ENCODE measurements at regions not wholly inside any gene's neighbourhood (a gene's known extent, or its start where the extent isn't known, plus 50 kb on each side); places are given as distances from the start of the nearest gene placed in this dataset.

- no peaks in the 10 kb centered on the region for H3K9me3 ChIP-seq (ENCODE audit: low read depth)
- H3K36me3 ChIP-seq, result no peaks in the 10 kb centered on the region
- no peak overlapping the region for H3K4me3 ChIP-seq
- no peaks in the 10 kb centered on the region for H3K27me3 ChIP-seq
- TF ChIP-seq CTCF (IDR thresholded peaks at IDR 0.05; ENCODE audit: low read depth, low read length), result no peak
- H3K27ac ChIP-seq, result no peak overlapping the region
- no peak for DNase-seq (ENCODE audit: low read depth in 1 of 2, low spot score in 1 of 2)
- H3K4me1 ChIP-seq (ENCODE audit: low read depth), result no peaks in the 10 kb centered on the region
These were observed 551.2 kb downstream of the RNF144A start for GRCh38 chr2:7468448-7468828.

GRCh38 chr2:7468955-7469354 lies 551.7 kb downstream of the RNF144A start:
- Histone ChIP-seq H3K4me3 (no peak overlapping the region), H3K9me3 (ENCODE audit: low read depth) (no peaks in the 10 kb centered on the region), H3K27me3 (no peaks in the 10 kb centered on the region), H3K36me3 (no peaks in the 10 kb centered on the region), H3K27ac (no peak overlapping the region), H3K4me1 (ENCODE audit: low read depth) (no peaks in the 10 kb centered on the region)
- no peak for TF ChIP-seq CTCF (IDR thresholded peaks at IDR 0.05; ENCODE audit: low read depth, low read length)
- no peak for DNase-seq (ENCODE audit: low read depth in 1 of 2, low spot score in 1 of 2)

- no peaks in the 10 kb centered on the region for H3K4me1 ChIP-seq (ENCODE audit: low read depth)
- no peak for DNase-seq (ENCODE audit: low read depth in 1 of 2, low spot score in 1 of 2)
- no peaks in the 10 kb centered on the region for H3K36me3 ChIP-seq
- no peak overlapping the region for H3K4me3 ChIP-seq
- H3K27me3 ChIP-seq, result no peaks in the 10 kb centered on the region
- no peaks in the 10 kb centered on the region for H3K9me3 ChIP-seq (ENCODE audit: low read depth)
- TF ChIP-seq CTCF (IDR thresholded peaks at IDR 0.05; ENCODE audit: low read depth, low read length), result no peak
- no peak overlapping the region for H3K27ac ChIP-seq
These were observed 554.0 kb downstream of the RNF144A start for GRCh38 chr2:7471185-7471584.

GRCh38 chr2:7472465-7472864 lies 555.3 kb downstream of the RNF144A start:
- no peaks in the 10 kb centered on the region for H3K27me3 ChIP-seq
- H3K27ac ChIP-seq, result no peak overlapping the region
- H3K4me1 ChIP-seq (ENCODE audit: low read depth), result no peaks in the 10 kb centered on the region
- no peak for TF ChIP-seq CTCF (IDR thresholded peaks at IDR 0.05; ENCODE audit: low read depth, low read length)
- H3K4me3 ChIP-seq, result no peak overlapping the region
- DNase-seq (ENCODE audit: low read depth in 1 of 2, low spot score in 1 of 2), result no peak
- no peaks in the 10 kb centered on the region for H3K9me3 ChIP-seq (ENCODE audit: low read depth)
- no peaks in the 10 kb centered on the region for H3K36me3 ChIP-seq

GRCh38 chr2:7473135-7473771 lies 556.0 kb downstream of the RNF144A start:
- TF ChIP-seq CTCF (IDR thresholded peaks at IDR 0.05; ENCODE audit: low read depth, low read length), result no peak
- H3K27me3 ChIP-seq, result no peaks in the 10 kb centered on the region
- no peak overlapping the region for H3K4me3 ChIP-seq
- DNase-seq (ENCODE audit: low read depth in 1 of 2, low spot score in 1 of 2), result no peak
- no peaks in the 10 kb centered on the region for H3K4me1 ChIP-seq (ENCODE audit: low read depth)
- no peaks in the 10 kb centered on the region for H3K9me3 ChIP-seq (ENCODE audit: low read depth)
- H3K36me3 ChIP-seq, result no peaks in the 10 kb centered on the region
- no peak overlapping the region for H3K27ac ChIP-seq

- Histone ChIP-seq H3K36me3 (no peaks in the 10 kb centered on the region), H3K4me3 (no peak overlapping the region), H3K27ac (no peak overlapping the region), H3K27me3 (no peaks in the 10 kb centered on the region), H3K4me1 (ENCODE audit: low read depth) (no peaks in the 10 kb centered on the region), H3K9me3 (ENCODE audit: low read depth) (no peaks in the 10 kb centered on the region)
- DNase-seq (ENCODE audit: low read depth in 1 of 2, low spot score in 1 of 2), result no peak
- TF ChIP-seq CTCF (IDR thresholded peaks at IDR 0.05; ENCODE audit: low read depth, low read length), result no peak
These were observed 559.2 kb downstream of the RNF144A start for GRCh38 chr2:7476371-7476770.
